ENCODE measurements at regions not wholly inside any gene's neighbourhood (a gene's known extent, or its start where the extent isn't known, plus 50 kb on each side); places are given as distances from the start of the nearest gene placed in this dataset.

DNA sequence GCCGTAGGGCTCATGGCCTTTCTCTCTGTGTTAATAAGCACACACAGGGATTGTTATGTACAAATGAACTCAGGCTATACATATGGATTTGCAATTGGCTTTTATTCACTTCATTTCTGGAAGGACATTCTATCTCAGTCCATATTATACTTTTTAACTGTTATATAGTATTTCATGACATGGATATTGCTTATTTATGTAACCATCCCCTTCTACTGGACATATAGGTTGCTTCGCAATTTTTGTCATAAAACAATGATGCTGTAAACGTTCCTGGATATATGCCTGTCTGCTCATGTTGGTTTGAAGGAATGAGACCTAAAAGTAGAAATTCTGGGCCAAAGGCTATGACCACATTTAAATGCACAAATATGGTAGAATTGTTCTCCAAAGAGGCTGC is 158.1 kb downstream of the BCOR start:
- no peaks in the 10 kb centered on the region for H3K9me1 ChIP-seq (ENCODE audit: control insufficient read depth, extremely low read depth, insufficient read depth, low read length)
- H3K9me3 ChIP-seq (ENCODE audit: control insufficient read depth, low read depth, low read length), result no peaks in the 10 kb centered on the region
- no peaks in the 10 kb centered on the region for H3K27me3 ChIP-seq (ENCODE audit: control insufficient read depth, extremely low read depth, insufficient read depth, low read length)
- TF ChIP-seq EZH2 (IDR thresholded peaks at IDR 0.05; ENCODE audit: low read length), result no peak
- TF ChIP-seq, protein P1, sequence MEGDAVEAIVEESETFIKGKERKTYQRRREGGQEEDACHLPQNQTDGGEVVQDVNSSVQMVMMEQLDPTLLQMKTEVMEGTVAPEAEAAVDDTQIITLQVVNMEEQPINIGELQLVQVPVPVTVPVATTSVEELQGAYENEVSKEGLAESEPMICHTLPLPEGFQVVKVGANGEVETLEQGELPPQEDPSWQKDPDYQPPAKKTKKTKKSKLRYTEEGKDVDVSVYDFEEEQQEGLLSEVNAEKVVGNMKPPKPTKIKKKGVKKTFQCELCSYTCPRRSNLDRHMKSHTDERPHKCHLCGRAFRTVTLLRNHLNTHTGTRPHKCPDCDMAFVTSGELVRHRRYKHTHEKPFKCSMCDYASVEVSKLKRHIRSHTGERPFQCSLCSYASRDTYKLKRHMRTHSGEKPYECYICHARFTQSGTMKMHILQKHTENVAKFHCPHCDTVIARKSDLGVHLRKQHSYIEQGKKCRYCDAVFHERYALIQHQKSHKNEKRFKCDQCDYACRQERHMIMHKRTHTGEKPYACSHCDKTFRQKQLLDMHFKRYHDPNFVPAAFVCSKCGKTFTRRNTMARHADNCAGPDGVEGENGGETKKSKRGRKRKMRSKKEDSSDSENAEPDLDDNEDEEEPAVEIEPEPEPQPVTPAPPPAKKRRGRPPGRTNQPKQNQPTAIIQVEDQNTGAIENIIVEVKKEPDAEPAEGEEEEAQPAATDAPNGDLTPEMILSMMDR (optimal IDR thresholded peaks at IDR 0.05 in 1 of 3, IDR thresholded peaks at IDR 0.05 in 1 of 3, conservative IDR thresholded peaks at IDR 0.05 in 1 of 3; ENCODE audit: extremely low read depth in 1 of 3, insufficient read depth in 2 of 3, low read length in 3 of 3), result no peak
- H3K4me3 ChIP-seq (ENCODE audit: control insufficient read depth in 2 of 3, extremely low read depth in 1 of 3, insufficient read depth in 2 of 3, low read depth in 1 of 3, low read length in 3 of 3), result no peak overlapping the region
- DNase-seq (ENCODE audit: low read depth, low spot score) (no peak), FAIRE-seq (no peak)
- dilution Hi-C loops (cut with MboI; ENCODE audit: extremely low pct_ligation_motif_present, low sequenced_read_pairs), result no loop called here
- H3K4me2 ChIP-seq (ENCODE audit: control insufficient read depth, extremely low read depth, insufficient read depth, low read depth, low read length), result no peak overlapping the region
- H3K4me1 ChIP-seq (ENCODE audit: control insufficient read depth, extremely low read depth, insufficient read depth, low read length), result peaks cover 8% of the 10 kb centered on the region
- H2AFZ ChIP-seq (ENCODE audit: control insufficient read depth, low read length), result no peak overlapping the region
- H3K9ac ChIP-seq (ENCODE audit: control insufficient read depth, extremely low read depth, insufficient read depth, low read length), result no peak overlapping the region
- H3K79me2 ChIP-seq (ENCODE audit: control insufficient read depth, insufficient read depth, low read length), result no peaks in the 10 kb centered on the region
- H3K27ac ChIP-seq (ENCODE audit: control insufficient read depth, insufficient read depth, low read length), result no peak overlapping the region
- H4K20me1 ChIP-seq (ENCODE audit: control insufficient read depth, extremely low read depth, insufficient read depth, low read length), result no peaks in the 10 kb centered on the region
- H3K36me3 ChIP-seq (ENCODE audit: control insufficient read depth in 2 of 2, extremely low read depth in 1 of 2, insufficient read depth in 2 of 2, low read length in 2 of 2), result no peaks in the 10 kb centered on the region

DNA sequence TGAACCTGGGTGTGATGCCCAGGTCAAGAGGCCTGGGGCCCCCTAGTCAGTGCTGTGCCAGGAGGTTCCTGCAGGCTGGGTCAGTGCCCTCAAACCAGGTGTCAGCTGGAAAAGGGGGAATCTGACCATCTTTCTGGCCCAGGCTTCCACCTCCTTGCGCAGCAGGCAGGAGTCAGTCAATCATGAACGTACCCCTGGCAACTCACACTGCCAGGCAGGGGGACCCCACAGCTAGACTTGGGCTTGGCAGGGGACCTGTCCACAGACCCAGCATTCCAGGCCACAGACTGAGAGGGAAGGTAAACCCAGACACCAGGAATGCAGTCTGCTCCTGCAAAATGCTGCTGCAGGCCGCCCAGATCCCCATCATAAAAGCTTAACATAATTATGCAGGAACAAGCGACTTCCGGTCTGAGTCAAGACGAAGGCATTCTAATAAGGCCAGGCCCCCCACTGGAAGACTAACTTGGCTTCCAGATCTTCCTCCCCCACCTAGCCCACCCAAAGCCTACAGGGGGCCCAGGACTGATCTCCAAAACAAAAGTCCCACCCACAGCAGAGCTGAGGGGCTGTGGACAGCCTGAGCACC is 156.3 kb downstream of the BCOR start:
- TF ChIP-seq, protein P1 (optimal IDR thresholded peaks at IDR 0.05 in 1 of 3, IDR thresholded peaks at IDR 0.05 in 1 of 3, conservative IDR thresholded peaks at IDR 0.05 in 1 of 3; ENCODE audit: extremely low read depth in 1 of 3, insufficient read depth in 2 of 3, low read length in 3 of 3), result no peak
- no peak for TF ChIP-seq EZH2 (IDR thresholded peaks at IDR 0.05; ENCODE audit: low read length)
- Histone ChIP-seq H3K9ac (ENCODE audit: control insufficient read depth, extremely low read depth, insufficient read depth, low read length) (no peak overlapping the region), H3K4me1 (ENCODE audit: control insufficient read depth, extremely low read depth, insufficient read depth, low read length) (no peaks in the 10 kb centered on the region), H3K27me3 (ENCODE audit: control insufficient read depth, extremely low read depth, insufficient read depth, low read length) (no peaks in the 10 kb centered on the region), H3K9me1 (ENCODE audit: control insufficient read depth, extremely low read depth, insufficient read depth, low read length) (no peaks in the 10 kb centered on the region), H4K20me1 (ENCODE audit: control insufficient read depth, extremely low read depth, insufficient read depth, low read length) (no peaks in the 10 kb centered on the region), H3K27ac (ENCODE audit: control insufficient read depth, insufficient read depth, low read length) (no peak overlapping the region), H3K79me2 (ENCODE audit: control insufficient read depth, insufficient read depth, low read length) (no peaks in the 10 kb centered on the region), H3K9me3 (ENCODE audit: control insufficient read depth, low read depth, low read length) (no peaks in the 10 kb centered on the region), H3K4me3 (ENCODE audit: control insufficient read depth in 2 of 3, extremely low read depth in 1 of 3, insufficient read depth in 2 of 3, low read depth in 1 of 3, low read length in 3 of 3) (no peak overlapping the region), H3K4me2 (ENCODE audit: control insufficient read depth, extremely low read depth, insufficient read depth, low read depth, low read length) (no peak overlapping the region), H3K36me3 (ENCODE audit: control insufficient read depth in 2 of 2, extremely low read depth in 1 of 2, insufficient read depth in 2 of 2, low read length in 2 of 2) (no peaks in the 10 kb centered on the region), H2AFZ (ENCODE audit: control insufficient read depth, low read length) (no peak overlapping the region)
- FAIRE-seq, result no peak
- DNase-seq (ENCODE audit: low read depth, low spot score), result no peak
- dilution Hi-C loops (cut with MboI; ENCODE audit: extremely low pct_ligation_motif_present, low sequenced_read_pairs), result no loop called here

Data from keratinocyte (primary cell).